RWPE1 (cell line): ENCODE measurements at regions not wholly inside any gene's neighbourhood (a gene's known extent, or its start where the extent isn't known, plus 50 kb on each side); places are given as distances from the start of the nearest gene placed in this dataset.
"Not testable (repeated sequence)": the region's sequence is repeated elsewhere in the genome, so short reads cannot be mapped to it uniquely, and the experiment has no call there.

Source experiments
- CTCF ChIA-PET: fragments of 350-600 bp; sonication (Branson Sonifier 250); formaldehyde crosslinking; extraction: SDS; loops from one replicate; lab custom pipeline; 2021; lab: Yijun Ruan, JAX
- POLR2A ChIA-PET: fragments of 400-600 bp; formaldehyde crosslinking; extraction: SDS; loops from one replicate; lab custom pipeline; 2020; ENCODE audit warnings: antibody characterized with exemption; ENCODE audit not compliant: low non-redundant PET; lab: Yijun Ruan, JAX
- DNase-seq: peaks from one replicate; pipeline ENCODE4 v3.0.0; 2012; ENCODE audit warnings: low spot score
- H3K27ac ChIP-seq: fragments of 450-650 bp; 2 replicates; pipeline ENCODE4 v1.5.1; 2017
- CTCF ChIP-seq: fragments of 450-650 bp; conservative IDR thresholded peaks from 2 replicates; pipeline ENCODE4 v1.5.1; 2017; ENCODE audit warnings: low read depth, mild to moderate bottlenecking

- no peak overlapping the region for H3K27ac ChIP-seq
- no peak for DNase-seq
- TF ChIP-seq CTCF = no peak
- ChIA-PET CTCF (interaction anchor here (0.8 kb wide), 1 partner anchor 90 kb away, joined by 3 read pairs; no protein-coding TSS in a partner anchor), POLR2A (no interaction called here)
Observed at GRCh38 chr16:79834720-79835119, 234.2 kb upstream of the MAF start.

GRCh38 chr16:79834003-79834402 lies 233.5 kb upstream of the MAF start:
- POLR2A ChIA-PET, CTCF ChIA-PET, H3K27ac ChIP-seq, DNase-seq: not testable (repeated sequence)

GRCh38 chr16:79833559-79833958 lies 233.0 kb upstream of the MAF start:
- no peak for DNase-seq
- ChIA-PET POLR2A (no interaction called here), CTCF (no interaction called here)
- no peak overlapping the region for H3K27ac ChIP-seq
- no peak for TF ChIP-seq CTCF

GRCh38 chr16:79826732-79827475 lies 226.4 kb upstream of the MAF start:
- POLR2A ChIA-PET = no interaction called here
- TF ChIP-seq CTCF = no peak
- no peak for DNase-seq
- H3K27ac ChIP-seq = no peak overlapping the region
- CTCF ChIA-PET = interaction anchor here (0.6 kb wide), 1 partner anchor 598 kb away, joined by 3 read pairs; no protein-coding TSS in a partner anchor

- POLR2A ChIA-PET = no interaction called here
- no peak overlapping the region for H3K27ac ChIP-seq
- TF ChIP-seq CTCF = no peak
- CTCF ChIA-PET = no interaction called here
- DNase-seq = no peak
Observed at GRCh38 chr16:79825002-79825401, 224.5 kb upstream of the MAF start.

DNA sequence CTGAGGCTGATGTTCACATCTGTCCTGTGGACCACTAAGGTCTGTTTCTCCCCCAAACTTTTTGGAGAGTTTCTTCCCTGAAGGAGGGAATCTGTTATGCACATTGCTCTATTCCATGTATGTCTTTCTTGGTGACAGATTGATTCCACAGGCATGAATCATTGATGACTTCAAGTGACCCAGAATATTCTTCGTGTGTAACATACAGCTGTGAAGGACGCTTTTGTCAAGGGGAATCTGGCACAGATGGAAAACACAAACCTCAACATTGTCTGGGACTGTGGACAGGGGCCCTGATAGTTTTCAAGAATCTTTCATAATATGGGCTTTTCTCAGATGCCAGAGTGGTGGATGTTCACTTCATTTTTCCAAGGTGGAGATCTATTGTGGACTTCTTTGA lies 223.1 kb upstream of the MAF start:
- DNase-seq = no peak
- H3K27ac ChIP-seq = no peak overlapping the region
- no peak for TF ChIP-seq CTCF
- ChIA-PET CTCF (no interaction called here), POLR2A (no interaction called here)

- H3K27ac ChIP-seq = no peak overlapping the region
- ChIA-PET POLR2A (no interaction called here), CTCF (interaction anchor here (0.5 kb wide), 1 partner anchor 1405 kb away, joined by 3 read pairs; no protein-coding TSS in a partner anchor)
- no peak for TF ChIP-seq CTCF
- no peak for DNase-seq
Observed at GRCh38 chr16:79821911-79822310, 221.4 kb upstream of the MAF start.
